SU-DHL-6 (cell line): ENCODE measurements at regions not wholly inside any gene's neighbourhood (a gene's known extent, or its start where the extent isn't known, plus 50 kb on each side); places are given as distances from the start of the nearest gene placed in this dataset.

ENCODE experiments used
- CTCF ChIP-seq: fragments of 200-600 bp; sonication (generic); IDR thresholded peaks from one replicate; pipeline ENCODE4 v1.5.1; 2017; ENCODE audit warnings: antibody characterized with exemption, mild to moderate bottlenecking, low read length, moderate library complexity; ENCODE audit not compliant: insufficient read depth, poor library complexity, severe bottlenecking
- EZH2phosphoT487 ChIP-seq: fragments of 200-600 bp; sonication (generic), shearing (Covaris generic); conservative IDR thresholded peaks from 2 replicates; pipeline ENCODE4 v1.6.1; 2018; ENCODE audit warnings: mild to moderate bottlenecking, antibody characterized with exemption, low read length, moderate library complexity, mixed read lengths

GRCh38 chr7:130959743-130960207, 225.8 kb upstream of the KLF14 start:
- peak; percentile 73 for TF ChIP-seq CTCF
- TF ChIP-seq EZH2phosphoT487 = no peak
